Activated B cell treated with CpG ODN at 0.5 μM for 24 hours (primary cell): ENCODE measurements at regions not wholly inside any gene's neighbourhood (a gene's known extent, or its start where the extent isn't known, plus 50 kb on each side); places are given as distances from the start of the nearest gene placed in this dataset.

Source experiments
- ATAC-seq: fragments of 200-7000 bp; cut with Tn5 transposase; one replicate; pipeline ENCODE4 v1.10.0; 2021; ENCODE audit warnings: low read depth, mild to moderate bottlenecking, moderate library complexity
- CTCF ChIA-PET: fragments of 350-600 bp; sonication (Branson Sonifier 250); formaldehyde crosslinking; loops from one replicate; lab custom pipeline; 2021; ENCODE audit warnings: antibody characterized with exemption; lab: Charles Lee
- POLR2A ChIA-PET: fragments of 350-600 bp; sonication (Branson Sonifier 250); formaldehyde crosslinking; loops from one replicate; lab custom pipeline; 2021; ENCODE audit warnings: antibody characterized with exemption; lab: Charles Lee
- DNase-seq: peaks from one replicate; pipeline ENCODE4 v3.0.0; 2022
- H3K27ac Mint-ChIP-seq: one replicate; pipeline ENCODE4 v1.8.0; 2020; ENCODE audit warnings: mixed read lengths
- H3K27me3 Mint-ChIP-seq: one replicate; pipeline ENCODE4 v1.8.0; 2021; ENCODE audit warnings: mixed read lengths
- H3K36me3 Mint-ChIP-seq: one replicate; pipeline ENCODE4 v1.8.0; 2021; ENCODE audit warnings: low read depth, mixed read lengths
- H3K4me1 Mint-ChIP-seq: one replicate; pipeline ENCODE4 v1.8.0; 2021; ENCODE audit warnings: mixed read lengths
- H3K4me3 Mint-ChIP-seq: one replicate; pipeline ENCODE4 v1.8.0; 2020; ENCODE audit warnings: mild to moderate bottlenecking, mixed read lengths
- H3K9me3 Mint-ChIP-seq: one replicate; pipeline ENCODE4 v1.8.0; 2020; ENCODE audit warnings: mixed read lengths
- CTCF ChIP-seq: fragments of 200-600 bp; IDR thresholded peaks from one replicate; pipeline ENCODE4 v1.8.0; 2022; ENCODE audit warnings: antibody characterized with exemption, mild to moderate bottlenecking
- intact Hi-C: fragments of 100-400 bp; cut with micrococcal nuclease; formaldehyde crosslinking; loops from one replicate; pipeline ENCODE4 v1.15.1; 2024

- POLR2A ChIA-PET = no interaction called here
- Mint-ChIP-seq H3K4me3 (no peak overlapping the region), H3K4me1 (no peaks in the 10 kb centered on the region), H3K27ac (no peak overlapping the region), H3K36me3 (peaks cover 2% of the 10 kb centered on the region), H3K27me3 (peaks cover 2% of the 10 kb centered on the region), H3K9me3 (peaks cover 10% of the 10 kb centered on the region)
- CTCF ChIA-PET = no interaction called here
- TF ChIP-seq CTCF = no peak
- DNase-seq = no peak
- intact Hi-C loops = no loop called here
- no peak for ATAC-seq
These were observed 72.0 kb upstream of the ODC1 start for GRCh38 chr2:10520154-10520553.

- ChIA-PET POLR2A (no interaction called here), CTCF (no interaction called here)
- TF ChIP-seq CTCF = no peak
- DNase-seq (no peak), ATAC-seq (no peak)
- peaks cover 2% of the 10 kb centered on the region for H3K27me3 Mint-ChIP-seq
- peaks cover 2% of the 10 kb centered on the region for H3K36me3 Mint-ChIP-seq
- H3K4me3 Mint-ChIP-seq = no peak overlapping the region
- H3K9me3 Mint-ChIP-seq = peaks cover 16% of the 10 kb centered on the region
- H3K4me1 Mint-ChIP-seq = no peaks in the 10 kb centered on the region
- intact Hi-C loops = no loop called here
- no peak overlapping the region for H3K27ac Mint-ChIP-seq
These were observed 71.2 kb upstream of the ODC1 start for GRCh38 chr2:10519394-10519740.

- CTCF ChIA-PET = no interaction called here
These were observed 70.6 kb upstream of the ODC1 start for GRCh38 chr2:10518470-10519393.

GRCh38 chr2:10517351-10518043 is 69.4 kb upstream of the ODC1 start:
- POLR2A ChIA-PET = no interaction called here
- ATAC-seq (no peak), DNase-seq (no peak)
- H3K27ac Mint-ChIP-seq = no peak overlapping the region
- H3K4me1 Mint-ChIP-seq = no peaks in the 10 kb centered on the region
- TF ChIP-seq CTCF = no peak
- intact Hi-C loops = no loop called here
- H3K36me3 Mint-ChIP-seq = peaks cover 2% of the 10 kb centered on the region
- CTCF ChIA-PET = no interaction called here
- H3K4me3 Mint-ChIP-seq = no peak overlapping the region
- peaks cover 16% of the 10 kb centered on the region for H3K9me3 Mint-ChIP-seq
- H3K27me3 Mint-ChIP-seq = no peaks in the 10 kb centered on the region

More at GRCh38 chr2:10518470-10519393, 70.6 kb upstream of the ODC1 start:
- Mint-ChIP-seq H3K36me3 (peaks cover 2% of the 10 kb centered on the region), H3K27ac (no peak overlapping the region), H3K4me3 (no peak overlapping the region), H3K9me3 (peaks cover 16% of the 10 kb centered on the region), H3K27me3 (peaks cover 2% of the 10 kb centered on the region), H3K4me1 (no peaks in the 10 kb centered on the region)
- DNase-seq (no peak), ATAC-seq (no peak)
- POLR2A ChIA-PET = no interaction called here
- intact Hi-C loops = no loop called here
- TF ChIP-seq CTCF = no peak

- ChIA-PET POLR2A (no interaction called here), CTCF (no interaction called here)
- Mint-ChIP-seq H3K36me3 (peaks cover 2% of the 10 kb centered on the region), H3K27ac (no peak overlapping the region), H3K9me3 (peaks cover 16% of the 10 kb centered on the region), H3K4me1 (no peaks in the 10 kb centered on the region), H3K27me3 (no peaks in the 10 kb centered on the region), H3K4me3 (no peak overlapping the region)
- no peak for TF ChIP-seq CTCF
- DNase-seq (no peak), ATAC-seq (no peak)
- intact Hi-C loops = no loop called here
These were observed 67.8 kb upstream of the ODC1 start for GRCh38 chr2:10515887-10516286.
